Stimulated activated naive CD8-positive, alpha-beta T cell treated with anti-CD3 and anti-CD28 coated beads, Interleukin-15, Interleukin-2, amounts not matched to agents 100 U/mL and 50 U/mL, for 24 hours (primary cell): ENCODE measurements at regions not wholly inside any gene's neighbourhood (a gene's known extent, or its start where the extent isn't known, plus 50 kb on each side); places are given as distances from the start of the nearest gene placed in this dataset.

Experiments
- ATAC-seq: fragments of 150-1000 bp; cut with Tn5 transposase; one replicate; pipeline ENCODE4 v1.10.0; 2021
- DNase-seq: peaks from one replicate; pipeline ENCODE4 v3.0.0; 2021

DNA sequence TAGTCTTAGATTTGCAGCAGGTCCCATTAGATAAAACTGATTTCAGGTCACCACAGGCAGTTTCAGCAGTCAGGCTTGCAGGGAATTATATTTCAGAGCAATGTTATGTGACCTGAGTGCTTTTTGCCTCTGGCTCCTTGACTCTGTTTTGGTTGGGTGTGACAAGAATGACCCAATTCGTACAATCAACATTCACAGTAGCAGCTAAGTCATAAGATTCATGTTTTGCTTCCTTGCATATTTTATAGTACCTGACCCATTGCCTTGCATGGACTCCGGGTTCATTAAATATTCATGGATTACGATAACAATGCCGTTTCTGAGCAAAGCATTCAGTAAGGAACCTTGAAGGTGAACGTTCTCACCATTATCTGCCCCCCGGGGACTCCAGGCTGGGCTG lies 152.0 kb upstream of the CST7 start:
- no peak for ATAC-seq
- no peak for DNase-seq

DNA sequence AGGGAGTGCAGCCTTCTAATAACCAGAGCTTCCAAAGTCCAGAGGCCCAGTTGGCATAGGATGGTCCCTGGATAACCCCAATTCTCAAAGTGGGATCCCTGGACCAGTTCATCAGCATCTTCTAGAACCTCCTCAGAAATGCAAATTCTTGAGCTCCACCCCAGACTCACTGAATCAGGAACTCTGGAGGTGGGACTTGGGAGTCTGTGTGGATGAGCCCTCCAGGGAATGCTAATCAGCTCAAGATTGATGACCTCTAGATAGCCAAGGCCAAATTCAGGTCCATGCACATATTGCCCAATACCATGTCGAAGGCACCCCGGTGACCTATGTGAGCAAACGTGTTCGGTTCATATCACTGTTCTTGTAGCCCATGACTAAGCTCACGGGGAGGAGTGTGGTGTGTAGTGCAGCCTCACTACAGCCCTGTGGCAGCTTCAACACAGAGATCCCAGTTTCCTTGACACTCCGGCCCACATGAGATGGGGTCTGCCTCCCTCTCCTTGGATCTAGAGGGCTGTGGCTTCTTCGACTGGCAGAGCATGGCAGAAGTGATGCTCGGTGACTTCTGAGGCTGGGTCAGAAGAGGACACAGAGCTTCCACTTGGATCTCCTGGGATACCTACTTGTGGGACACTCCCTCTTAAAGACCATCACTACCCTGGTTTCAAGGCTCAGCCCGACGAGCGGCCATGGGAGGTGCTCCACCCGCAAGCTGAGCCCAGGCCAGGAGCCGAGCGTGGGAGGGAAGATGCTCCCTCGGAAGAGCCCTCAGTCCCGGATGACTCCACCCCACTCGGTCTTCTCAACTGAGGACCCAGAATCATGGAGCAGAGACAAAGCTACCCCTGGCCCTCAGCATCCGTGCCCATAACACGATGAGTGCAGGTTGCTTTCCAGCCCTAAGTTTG lies 151.1 kb upstream of the CST7 start:
- ATAC-seq (no peak), DNase-seq (no peak)

DNA sequence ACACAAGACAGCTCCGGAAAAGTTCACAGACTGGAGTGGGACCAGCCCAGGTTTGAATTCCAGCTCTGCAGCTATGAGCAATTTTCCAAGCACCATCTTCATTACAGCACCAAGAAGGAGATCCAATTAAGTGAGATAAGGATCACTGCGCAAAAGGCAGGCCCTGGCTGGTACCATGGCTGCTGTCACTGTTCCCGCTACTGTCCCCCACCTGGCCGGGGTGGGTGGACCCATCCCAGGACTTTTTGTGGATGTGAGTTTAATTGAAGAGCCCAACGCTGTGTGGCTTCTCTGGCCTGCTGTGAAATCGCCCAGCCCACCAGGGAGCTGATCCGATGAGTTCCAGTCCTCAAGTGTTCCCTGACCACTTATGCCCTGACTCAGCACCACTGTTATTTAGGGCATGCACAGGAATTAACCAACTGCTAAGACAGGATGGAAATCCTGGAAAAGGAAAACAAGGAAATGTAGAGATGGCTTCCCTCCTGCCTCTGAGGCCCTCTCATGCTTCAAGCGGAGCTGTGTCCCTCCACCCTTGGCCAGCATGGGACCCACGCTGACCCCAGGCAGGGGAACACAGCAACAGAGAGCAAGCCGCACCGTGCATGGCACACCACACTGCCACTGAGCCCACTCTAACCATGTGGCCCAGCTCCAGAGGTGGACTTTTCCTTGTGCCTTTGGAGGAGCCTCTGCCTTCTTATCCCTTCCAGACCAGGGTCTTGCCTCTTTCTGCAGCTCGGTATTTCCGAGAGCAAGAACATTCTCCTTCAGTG lies 150.0 kb upstream of the CST7 start:
- DNase-seq (no peak), ATAC-seq (no peak)

DNA sequence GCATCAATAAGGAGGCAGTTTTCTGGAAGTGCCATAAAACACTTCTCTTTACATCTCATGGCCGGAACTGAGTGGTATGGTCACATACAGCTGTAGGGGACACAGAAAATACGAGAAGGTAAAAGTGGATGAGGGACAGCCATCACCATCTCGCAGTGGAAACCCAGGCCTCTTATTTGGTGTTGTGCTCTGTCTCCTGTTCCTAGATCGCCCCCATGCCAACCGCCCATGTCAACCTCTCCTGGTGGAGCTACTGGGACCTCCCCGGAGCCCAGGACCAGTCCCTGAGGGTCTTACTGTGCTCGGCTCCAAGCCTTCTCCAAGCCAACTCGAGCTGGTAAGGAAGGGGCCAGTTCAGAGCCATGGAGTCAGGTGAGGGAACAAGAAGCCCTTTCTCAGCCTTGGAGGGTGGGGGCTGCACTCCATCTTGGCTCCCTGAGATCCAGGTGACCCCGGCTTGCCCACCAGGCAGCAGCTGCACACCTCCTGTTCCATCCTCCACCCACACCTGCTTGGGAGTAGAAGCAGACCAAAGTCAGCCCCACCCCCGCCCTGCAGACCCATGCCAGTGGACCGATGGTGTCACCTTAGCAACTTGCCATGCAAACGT lies 149.0 kb upstream of the CST7 start:
- DNase-seq, result no peak
- ATAC-seq, result no peak

DNA sequence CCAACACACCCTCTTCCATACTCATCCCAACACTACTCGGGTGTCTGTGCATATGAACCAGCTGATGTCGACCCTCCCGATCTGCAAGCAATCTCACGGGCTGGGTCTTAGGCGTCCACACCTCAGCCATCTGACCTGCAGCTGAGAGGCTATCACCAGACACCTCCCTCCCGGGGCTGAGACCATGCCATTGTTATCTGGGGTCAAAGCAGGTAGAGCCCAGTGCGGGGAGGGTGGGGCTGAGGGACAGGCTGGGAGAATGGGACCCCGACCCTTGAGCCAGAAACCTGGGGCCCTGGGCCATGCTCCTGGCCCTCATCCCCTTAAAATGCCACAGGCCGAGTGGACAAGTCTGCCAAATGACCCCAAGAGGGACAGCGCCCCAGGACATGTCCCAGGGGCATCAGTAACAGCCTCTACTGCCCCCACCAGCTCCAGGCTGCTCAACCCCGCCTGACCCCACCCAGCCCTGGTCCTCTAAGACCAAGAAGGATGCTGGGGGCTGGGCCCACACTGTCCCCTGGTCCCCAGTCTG lies 146.7 kb upstream of the CST7 start:
- DNase-seq, result no peak
- ATAC-seq, result no peak

DNA sequence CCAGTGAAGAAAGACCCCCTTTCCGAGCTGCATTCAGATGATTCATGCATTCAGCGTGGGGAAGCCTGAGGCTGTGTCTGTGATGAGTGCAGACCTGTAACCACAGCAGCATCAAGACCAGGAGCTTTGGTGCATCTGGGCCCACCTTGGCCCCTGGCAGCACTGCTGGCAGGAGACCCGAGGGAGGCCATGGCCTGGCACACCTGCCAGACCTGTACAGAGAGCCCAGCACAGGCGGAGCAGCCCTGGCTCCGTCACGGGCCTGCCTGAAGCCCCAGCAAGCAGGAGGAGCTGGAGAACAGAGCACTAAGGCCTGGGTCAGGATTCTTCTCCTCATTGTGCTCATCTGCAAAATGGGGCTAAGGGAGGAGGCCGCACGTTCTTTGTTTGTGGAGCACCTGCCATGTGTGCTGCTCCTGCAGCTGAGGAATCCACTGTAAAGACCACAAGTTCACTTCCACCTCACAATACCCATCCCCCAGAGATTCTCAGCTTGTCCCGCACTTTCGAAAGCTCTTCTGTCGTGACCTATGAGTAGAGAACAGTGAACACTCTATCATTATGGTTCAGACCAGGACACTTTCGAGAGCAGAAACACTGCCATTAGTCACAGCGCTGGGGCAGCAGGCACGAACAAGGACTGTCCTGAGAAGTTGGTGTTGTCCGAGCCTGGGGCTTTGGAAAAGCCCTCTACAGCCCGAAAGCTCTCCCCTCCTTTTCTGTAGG lies 144.4 kb upstream of the CST7 start:
- DNase-seq (no peak), ATAC-seq (no peak)

DNA sequence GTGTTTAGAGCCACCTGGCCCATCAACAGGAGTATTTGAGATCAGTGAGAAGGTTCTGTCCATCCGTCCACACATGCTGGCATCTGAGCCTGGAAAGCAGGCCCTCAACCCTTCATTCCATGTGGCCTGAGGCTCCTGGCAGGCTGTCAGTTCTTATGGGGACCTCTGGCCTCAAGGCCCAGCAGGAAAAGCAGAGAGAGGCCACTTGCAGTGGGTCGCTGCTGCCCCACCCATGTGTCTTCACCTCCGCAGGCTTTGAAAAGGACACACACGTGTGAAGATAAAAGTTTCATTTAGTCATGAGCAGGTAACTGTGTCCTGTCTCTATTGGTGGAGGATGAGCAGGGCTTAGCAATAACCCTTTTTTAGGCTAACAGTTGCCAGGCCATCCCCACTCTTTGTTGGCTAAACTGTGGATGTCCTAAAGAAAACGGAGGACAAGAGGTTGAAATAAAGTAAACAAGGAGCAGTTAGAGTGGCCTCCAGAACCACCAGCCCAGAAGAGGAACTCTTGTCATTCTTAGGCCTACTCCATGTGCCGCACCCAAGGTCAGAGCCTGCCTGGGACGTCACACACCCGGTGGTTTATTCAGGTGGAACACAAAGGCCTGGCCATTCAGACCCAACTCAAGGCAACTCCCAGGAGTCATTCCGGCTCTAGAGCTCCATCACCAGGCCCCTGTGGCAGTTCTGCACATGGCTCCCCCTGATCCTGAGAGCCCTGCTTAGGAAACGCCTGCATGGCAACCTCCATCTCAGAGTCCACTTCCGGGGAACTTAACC lies 143.4 kb upstream of the CST7 start:
- ATAC-seq (no peak), DNase-seq (no peak)

DNA sequence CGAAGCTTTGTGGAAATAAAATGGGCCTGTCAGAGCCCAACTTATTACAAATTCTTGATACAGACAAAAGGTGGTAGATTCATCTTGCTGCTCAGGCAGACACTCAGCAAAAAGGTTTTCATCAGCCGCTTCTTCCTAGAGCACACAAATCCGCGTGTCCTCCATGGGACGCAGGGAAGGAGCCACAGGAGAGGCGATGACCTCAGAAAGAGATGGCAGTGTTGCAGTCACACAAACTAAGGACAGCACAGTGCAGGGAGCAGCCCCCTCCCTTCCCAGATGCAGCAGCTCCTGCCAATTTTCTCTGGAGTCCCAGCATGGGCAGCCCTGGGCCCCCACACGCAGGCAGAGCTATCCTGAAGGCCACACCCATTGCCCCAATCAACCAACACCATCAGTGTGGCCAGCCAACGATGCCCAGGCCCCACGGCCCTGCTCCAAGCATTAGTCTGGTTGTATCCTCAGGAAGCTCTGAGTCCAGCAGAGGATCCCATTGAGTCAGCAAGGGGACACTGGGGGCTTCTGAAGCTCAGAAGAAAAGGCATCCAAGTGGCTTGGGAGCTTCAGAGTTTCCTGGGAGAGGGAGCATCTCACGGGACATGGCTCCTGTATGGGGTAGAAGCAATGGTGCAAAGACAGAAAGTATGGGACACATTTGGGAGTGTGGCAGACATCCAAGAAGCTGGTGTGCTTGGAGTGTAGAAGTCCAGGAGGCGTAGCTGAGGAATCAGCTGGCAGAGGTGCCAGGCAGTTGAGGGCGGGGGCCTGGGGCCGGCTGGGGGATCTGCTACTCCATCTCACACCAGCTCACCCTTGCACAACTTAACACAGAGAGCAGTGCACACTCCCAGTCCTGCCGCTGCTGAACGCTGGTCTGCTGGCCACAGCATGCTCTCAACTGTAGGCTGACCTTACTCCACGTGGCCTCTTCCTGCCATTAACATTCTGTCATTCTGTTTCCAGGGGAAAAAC lies 142.1 kb upstream of the CST7 start:
- ATAC-seq, result no peak
- DNase-seq, result no peak

DNA sequence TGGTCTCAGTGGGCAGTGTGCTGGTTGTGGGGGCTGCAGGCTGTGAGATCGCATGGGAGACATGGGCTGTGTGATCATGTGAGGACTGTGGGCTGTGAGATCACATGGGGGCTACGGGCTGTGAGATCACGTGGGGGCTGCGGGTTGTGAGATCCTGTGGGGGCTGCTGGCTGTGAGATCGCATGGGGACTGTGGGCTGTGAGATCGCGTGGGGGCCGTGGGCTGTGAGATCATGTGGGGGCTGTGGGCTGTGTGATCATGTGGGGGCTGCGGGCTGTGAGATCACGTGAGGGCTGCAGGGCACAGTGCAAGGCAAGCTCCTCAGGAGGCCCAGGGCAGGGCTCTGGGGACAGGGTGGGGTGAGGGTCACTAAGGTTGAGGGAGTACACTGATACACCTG lies 140.5 kb upstream of the CST7 start:
- ATAC-seq (no peak), DNase-seq (no peak)

DNA sequence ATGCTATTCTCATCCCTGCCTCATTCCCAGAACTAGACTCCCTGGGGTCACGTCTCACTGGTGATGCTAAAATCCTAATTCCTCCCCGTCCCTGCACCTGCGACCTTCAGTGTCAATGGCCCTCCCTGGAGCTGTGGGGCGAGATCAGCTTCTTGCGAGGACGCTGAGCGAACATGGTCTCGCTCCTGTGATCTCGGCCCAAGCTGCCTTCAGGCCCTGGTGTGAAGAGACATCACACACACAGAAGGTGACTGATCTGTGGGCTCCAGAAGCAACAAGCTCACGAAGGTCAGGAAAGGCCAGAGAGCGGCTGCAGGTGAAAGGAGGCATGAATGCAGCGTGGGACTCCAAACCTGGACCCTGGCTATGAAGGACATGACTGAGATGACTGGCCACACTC lies 139.5 kb upstream of the CST7 start:
- DNase-seq (no peak), ATAC-seq (no peak)

DNA sequence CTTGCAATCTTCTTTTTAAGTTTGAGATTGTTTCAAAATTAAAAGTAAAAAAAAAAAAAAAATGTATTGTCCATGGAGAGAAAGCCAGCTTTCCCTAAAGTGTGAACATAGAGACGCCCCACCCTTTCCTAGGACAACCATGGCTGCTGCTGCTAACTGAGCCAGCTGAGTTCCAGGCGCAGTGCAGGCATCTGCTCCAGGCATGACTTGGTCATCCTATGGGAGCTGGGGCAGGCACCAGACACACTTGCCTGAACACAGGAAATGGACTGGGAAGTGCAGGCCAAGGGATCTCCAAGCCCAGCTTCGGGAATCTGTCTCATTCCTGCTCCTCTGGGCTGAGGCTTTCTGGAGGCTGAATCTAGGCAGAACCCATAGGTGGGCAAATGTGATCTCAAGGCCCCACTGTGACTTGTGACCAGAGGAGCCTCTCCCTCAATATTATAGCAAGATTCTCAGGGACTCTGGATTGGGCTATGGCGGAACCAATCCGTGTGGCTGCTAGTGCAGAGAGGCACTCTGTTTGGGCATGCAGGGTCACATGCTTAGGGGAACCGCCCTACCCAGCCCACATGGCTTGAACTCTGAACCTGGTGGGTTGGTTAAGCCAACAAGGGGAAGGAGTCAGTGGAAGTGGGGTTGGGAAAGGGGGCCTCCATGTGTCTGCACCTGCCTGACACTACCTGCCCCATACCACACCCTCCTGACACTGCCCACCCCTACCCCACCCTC lies 138.2 kb upstream of the CST7 start:
- ATAC-seq (no peak), DNase-seq (no peak)

DNA sequence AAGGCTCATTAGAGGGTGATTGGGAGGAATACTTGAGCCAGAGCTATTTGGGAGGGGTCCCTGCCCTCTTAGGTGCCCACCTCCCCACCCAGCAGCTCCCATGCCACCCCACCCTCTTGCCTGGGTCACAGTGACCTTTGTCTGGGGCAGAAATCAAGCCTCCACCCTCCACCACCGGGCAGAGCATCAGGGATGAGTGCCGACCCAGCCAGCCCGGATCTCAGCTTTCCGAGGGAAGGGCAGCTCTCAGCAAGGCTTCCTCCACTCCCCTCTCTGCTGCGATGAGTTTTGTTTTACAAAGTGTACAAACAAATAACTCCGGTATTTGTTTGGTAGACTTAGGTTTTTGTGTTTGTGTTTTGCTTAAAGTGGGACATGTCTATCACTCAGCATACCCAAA lies 136.7 kb upstream of the CST7 start:
- DNase-seq (no peak), ATAC-seq (no peak)

DNA sequence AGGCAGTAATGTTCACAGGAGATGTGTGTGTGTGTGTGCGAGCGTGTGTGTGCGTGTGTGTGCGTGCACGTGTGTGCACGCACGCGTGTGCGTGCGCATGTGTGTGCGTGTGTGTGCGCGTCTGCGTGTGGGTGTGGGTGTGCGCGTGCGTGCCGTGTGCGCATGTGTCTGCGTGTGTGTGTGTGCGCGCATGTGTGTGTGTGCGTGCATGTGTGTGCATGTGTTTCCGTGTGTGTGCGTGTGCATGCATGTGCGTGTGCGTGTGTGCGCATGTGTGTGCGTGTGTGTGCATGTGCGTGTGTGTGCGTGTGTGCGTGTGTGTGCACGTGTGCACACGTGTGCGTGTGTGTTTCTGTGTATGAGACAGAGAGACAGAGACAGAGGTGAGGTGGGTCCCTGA lies 136.0 kb upstream of the CST7 start:
- ATAC-seq (no peak), DNase-seq (no peak)

DNA sequence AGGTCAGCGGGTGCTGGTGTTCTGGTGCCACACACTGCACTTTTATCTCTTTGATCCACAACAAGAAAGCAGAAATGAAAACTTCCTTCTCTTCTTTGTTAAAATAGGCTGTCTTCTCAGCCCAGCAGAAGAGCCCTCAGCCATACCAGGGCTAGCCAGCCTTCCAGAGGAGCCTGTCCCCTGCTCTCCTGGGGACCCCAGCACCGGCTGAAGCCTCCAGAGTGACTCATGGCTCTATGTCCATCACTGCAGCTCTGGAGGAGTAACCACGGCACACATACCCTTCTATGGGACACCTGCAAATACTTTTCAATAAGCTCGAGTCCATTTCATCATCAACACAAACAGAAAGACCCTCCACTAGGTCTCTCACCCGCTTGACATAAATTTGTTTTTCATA lies 135.6 kb upstream of the CST7 start:
- DNase-seq, result no peak
- no peak for ATAC-seq

DNA sequence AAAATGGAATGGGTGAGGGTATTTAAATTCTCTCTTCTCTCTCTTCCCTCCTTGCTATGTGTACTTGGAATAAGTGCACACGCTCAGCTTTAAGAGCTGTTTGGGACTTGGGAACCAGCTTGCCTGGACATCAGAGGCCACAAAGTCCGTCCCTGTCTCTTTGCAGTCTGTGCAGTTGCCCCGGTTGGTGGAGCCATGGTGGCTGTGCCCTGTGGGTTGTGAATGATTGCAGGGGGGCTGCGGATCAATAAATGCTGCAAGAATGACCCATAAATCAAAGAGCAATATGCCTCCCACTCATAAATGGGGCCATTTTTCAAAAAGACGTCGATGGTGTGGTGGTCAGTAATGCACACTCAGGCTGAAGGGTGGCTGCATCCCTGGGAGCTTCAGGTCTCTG lies 135.1 kb upstream of the CST7 start:
- no peak for DNase-seq

DNA sequence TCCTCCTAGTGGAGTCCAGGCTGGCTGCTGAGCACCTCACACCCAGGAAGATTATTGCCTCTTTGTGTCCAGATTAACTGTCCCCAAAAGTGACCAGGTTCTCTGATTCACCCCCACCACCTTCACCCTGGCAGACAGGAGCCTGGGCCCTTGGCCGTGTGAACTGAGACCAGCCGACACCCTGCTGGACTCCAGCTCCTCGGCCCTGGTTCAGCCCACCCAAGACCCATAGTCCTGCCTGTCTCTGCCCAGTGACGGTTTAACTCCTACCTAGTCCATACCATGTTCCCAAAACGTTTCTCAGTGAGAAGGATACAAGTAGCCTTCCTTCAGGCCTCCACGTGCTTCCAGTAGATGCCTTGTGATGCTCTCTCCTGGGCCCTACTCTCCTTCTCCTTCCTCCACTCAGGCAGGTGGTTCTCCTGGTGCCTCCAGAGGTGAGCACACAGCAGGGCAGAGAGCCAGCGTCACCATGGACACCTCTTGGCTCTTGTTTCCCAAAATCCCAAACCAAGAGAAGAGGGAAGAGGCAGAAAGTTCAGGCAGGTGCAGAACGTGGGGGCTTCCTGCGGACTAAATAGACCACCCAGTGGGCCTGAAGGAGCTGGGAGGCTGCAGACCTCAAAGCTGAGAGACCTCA lies 134.4 kb upstream of the CST7 start:
- no peak for ATAC-seq

More for the DNA sequence above, 135.1 kb upstream of the CST7 start:
- ATAC-seq, result no peak

DNA sequence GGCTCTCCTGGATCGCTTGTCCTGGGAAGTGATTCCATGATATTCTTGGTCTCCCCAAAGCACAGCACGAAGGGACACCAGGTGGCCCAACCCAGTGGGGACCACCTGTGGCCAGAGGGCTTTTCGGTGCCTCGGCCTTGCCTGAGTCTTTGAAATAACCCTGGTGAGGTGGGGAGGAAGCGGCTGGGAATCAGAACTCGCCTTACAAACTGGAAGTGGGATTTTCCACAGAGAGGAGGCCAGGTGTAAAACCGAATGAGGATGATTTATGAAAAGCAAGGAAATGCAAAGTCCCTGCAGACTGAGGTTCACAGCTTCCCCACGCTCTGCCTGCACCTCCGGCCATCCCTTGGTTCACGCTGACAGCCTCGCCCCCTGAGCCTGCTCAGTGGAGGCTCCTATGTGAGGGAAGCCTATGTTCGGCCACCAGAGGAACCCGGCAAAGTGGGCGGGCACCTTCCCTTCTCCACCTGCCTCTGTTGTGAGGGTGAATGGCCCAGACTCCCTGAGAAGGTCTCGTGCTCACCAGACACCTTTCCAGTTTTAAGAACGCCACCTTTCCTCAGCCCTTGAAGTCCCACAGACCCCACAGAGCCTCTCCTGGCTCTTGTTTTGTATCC lies 133.8 kb upstream of the CST7 start:
- DNase-seq (no peak), ATAC-seq (no peak)

More for the DNA sequence above, 134.4 kb upstream of the CST7 start:
- no peak for DNase-seq

DNA sequence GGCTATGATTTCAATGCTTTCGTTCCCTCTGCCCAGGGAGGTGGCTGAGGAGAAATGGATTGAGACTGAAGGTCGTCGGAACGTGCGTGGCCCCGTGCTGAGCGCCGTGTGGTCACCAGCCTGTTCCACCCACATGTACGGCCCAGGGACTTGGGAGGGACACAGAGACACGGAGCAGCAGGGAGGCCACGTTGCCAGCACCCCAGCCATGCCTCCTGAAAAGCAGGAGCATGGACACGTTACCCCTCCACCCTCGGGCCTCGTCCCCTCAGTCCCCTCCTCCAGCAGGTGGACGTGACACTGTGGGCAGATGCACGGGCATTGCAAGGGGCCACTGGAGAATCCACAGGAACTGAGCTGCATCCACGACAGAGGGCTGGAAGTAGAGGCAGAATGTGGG lies 133.1 kb upstream of the CST7 start:
- ATAC-seq (no peak), DNase-seq (no peak)
